Suprapubic skin (tissue), 3 donors: ENCODE measurements at regions not wholly inside any gene's neighbourhood (a gene's known extent, or its start where the extent isn't known, plus 50 kb on each side); places are given as distances from the start of the nearest gene placed in this dataset.

Experiments
- CTCF ChIP-seq, 2 donors: fragments of 200-600 bp in 1 of 2; fragments of 450-650 bp in 1 of 2; sonication (generic) in 1 of 2; IDR thresholded peaks; one replicate each; pipeline ENCODE4 v1.5.1; 2016 to 2019; ENCODE audit warnings: antibody characterized with exemption in 2 of 2, mild to moderate bottlenecking in 1 of 2, moderate library complexity in 1 of 2
- POLR2AphosphoS5 ChIP-seq, 3 donors: sonication (generic); formaldehyde crosslinking; IDR thresholded peaks; one replicate each; pipeline ENCODE4 v1.6.1; 2017; ENCODE audit warnings: antibody characterized with exemption in 3 of 3

GRCh38 chr4:85175190-85175589 lies 208.7 kb upstream of the WDFY3 start:
- TF ChIP-seq CTCF (IDR thresholded peaks at IDR 0.05): no peak
- no peak for TF ChIP-seq POLR2AphosphoS5 (IDR thresholded peaks at IDR 0.05)
